ENCODE measurements at regions not wholly inside any gene's neighbourhood (a gene's known extent, or its start where the extent isn't known, plus 50 kb on each side); places are given as distances from the start of the nearest gene placed in this dataset.

GRCh38 chr14:56875104-56875675 is 64.9 kb upstream of the OTX2 start:
- no peaks in the 10 kb centered on the region for H3K27me3 ChIP-seq (replicated peaks)
- H3K9me3 ChIP-seq (replicated peaks) = no peaks in the 10 kb centered on the region
- no peaks in the 10 kb centered on the region for H3K36me3 ChIP-seq
- H3K4me3 ChIP-seq = no peak overlapping the region
- no peak for DNase-seq (ENCODE audit: low read depth in 1 of 2, low spot score in 2 of 2)
- no peaks in the 10 kb centered on the region for H3K4me1 ChIP-seq (replicated peaks)
- no peak overlapping the region for H3K27ac ChIP-seq

GRCh38 chr14:56874375-56874774 is 64.1 kb upstream of the OTX2 start:
- H3K27me3 ChIP-seq (replicated peaks) = no peaks in the 10 kb centered on the region
- no peaks in the 10 kb centered on the region for H3K4me1 ChIP-seq (replicated peaks)
- no peaks in the 10 kb centered on the region for H3K36me3 ChIP-seq
- H3K27ac ChIP-seq = no peak overlapping the region
- DNase-seq (ENCODE audit: low read depth in 1 of 2, low spot score in 2 of 2) = no peak
- no peaks in the 10 kb centered on the region for H3K9me3 ChIP-seq (replicated peaks)
- no peak overlapping the region for H3K4me3 ChIP-seq

GRCh38 chr14:56870336-56870735 is 60.1 kb upstream of the OTX2 start:
- Histone ChIP-seq H3K9me3 (replicated peaks) (no peaks in the 10 kb centered on the region), H3K27me3 (replicated peaks) (no peaks in the 10 kb centered on the region), H3K4me3 (no peak overlapping the region), H3K27ac (no peak overlapping the region), H3K4me1 (replicated peaks) (no peaks in the 10 kb centered on the region), H3K36me3 (no peaks in the 10 kb centered on the region)
- DNase-seq (ENCODE audit: low read depth in 1 of 2, low spot score in 2 of 2) = no peak

- Histone ChIP-seq H3K9me3 (replicated peaks) (no peaks in the 10 kb centered on the region), H3K36me3 (no peaks in the 10 kb centered on the region), H3K27me3 (replicated peaks) (no peaks in the 10 kb centered on the region), H3K4me1 (replicated peaks) (no peaks in the 10 kb centered on the region), H3K27ac (no peak overlapping the region), H3K4me3 (no peak overlapping the region)
- no peak for DNase-seq (ENCODE audit: low read depth in 1 of 2, low spot score in 2 of 2)
These were observed 58.4 kb upstream of the OTX2 start for GRCh38 chr14:56868660-56869059.

GRCh38 chr14:56862836-56863235 is 52.6 kb upstream of the OTX2 start:
- Histone ChIP-seq H3K4me1 (replicated peaks) (no peaks in the 10 kb centered on the region), H3K36me3 (no peaks in the 10 kb centered on the region), H3K27ac (no peak overlapping the region), H3K4me3 (no peak overlapping the region), H3K27me3 (replicated peaks) (0 out of 2 replicates have a peak, but pooled peaks cover 5% of the 10 kb centered on the region), H3K9me3 (replicated peaks) (no peaks in the 10 kb centered on the region)
- DNase-seq (ENCODE audit: low read depth in 1 of 2, low spot score in 2 of 2) = no peak

- no peak overlapping the region for H3K27ac ChIP-seq
- H3K27me3 ChIP-seq (replicated peaks) = peaks cover 7% of the 10 kb centered on the region; the same call in 1 of the 2 replicates
- no peaks in the 10 kb centered on the region for H3K36me3 ChIP-seq
- H3K4me1 ChIP-seq (replicated peaks) = no peaks in the 10 kb centered on the region
- H3K4me3 ChIP-seq = no peak overlapping the region
- H3K9me3 ChIP-seq (replicated peaks) = no peaks in the 10 kb centered on the region
- no peak for DNase-seq (ENCODE audit: low read depth in 1 of 2, low spot score in 2 of 2)
These were observed 50.2 kb upstream of the OTX2 start for GRCh38 chr14:56860441-56860840.
